ENCODE measurements at regions not wholly inside any gene's neighbourhood (a gene's known extent, or its start where the extent isn't known, plus 50 kb on each side); places are given as distances from the start of the nearest gene placed in this dataset.

DNA sequence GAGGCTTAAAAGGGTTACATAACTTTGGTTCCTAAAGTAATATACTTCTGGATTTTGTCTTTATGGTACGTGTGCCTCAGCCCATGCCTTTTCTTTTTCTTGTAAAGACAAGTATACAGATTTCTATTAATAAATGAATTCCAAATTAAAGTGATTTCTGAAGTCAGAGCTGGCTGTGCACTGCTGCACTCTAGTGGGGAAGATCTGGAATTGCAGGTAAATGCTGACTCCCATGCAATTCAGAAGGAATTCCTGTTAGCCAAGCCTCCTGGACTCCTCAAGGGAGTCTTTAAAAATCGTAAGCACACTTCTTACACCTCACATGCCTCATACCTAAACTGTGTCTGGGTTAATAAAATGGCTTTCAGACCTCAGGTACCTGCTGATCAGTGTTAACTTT is 118.4 kb upstream of the SLC7A1 start:
- DNase-seq: peak; percentile 1 to 16

GRCh38 chr13:29711776-29712175 is 116.3 kb upstream of the SLC7A1 start:
- DNase-seq: no peak

GRCh38 chr13:29710511-29710910 is 115.0 kb upstream of the SLC7A1 start:
- no peak for DNase-seq

GRCh38 chr13:29709407-29710069 is 114.0 kb upstream of the SLC7A1 start:
- no peak for DNase-seq

- peak; percentile 10 to 11 for DNase-seq
Measured at GRCh38 chr13:29707876-29708543, 112.5 kb upstream of the SLC7A1 start.

DNA sequence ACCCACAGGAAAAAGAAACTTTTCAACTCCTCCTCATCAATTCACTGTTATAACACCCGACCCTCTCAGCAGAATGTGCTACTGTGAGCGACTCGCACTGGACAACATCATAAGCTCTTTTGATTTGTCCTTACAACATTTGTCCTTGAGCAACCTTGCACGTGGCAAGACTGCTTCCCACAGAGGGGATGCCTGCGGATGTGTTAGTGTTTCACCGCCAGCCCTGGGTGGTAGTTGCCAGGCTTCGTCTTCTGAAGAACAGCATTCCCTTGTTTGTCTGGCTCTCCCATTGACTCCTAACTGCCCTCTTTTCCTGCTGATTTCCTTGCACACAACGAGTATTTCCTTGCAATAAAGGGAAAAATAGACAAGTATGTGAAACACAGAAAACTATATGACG is 111.4 kb upstream of the SLC7A1 start:
- DNase-seq: no peak

DNA sequence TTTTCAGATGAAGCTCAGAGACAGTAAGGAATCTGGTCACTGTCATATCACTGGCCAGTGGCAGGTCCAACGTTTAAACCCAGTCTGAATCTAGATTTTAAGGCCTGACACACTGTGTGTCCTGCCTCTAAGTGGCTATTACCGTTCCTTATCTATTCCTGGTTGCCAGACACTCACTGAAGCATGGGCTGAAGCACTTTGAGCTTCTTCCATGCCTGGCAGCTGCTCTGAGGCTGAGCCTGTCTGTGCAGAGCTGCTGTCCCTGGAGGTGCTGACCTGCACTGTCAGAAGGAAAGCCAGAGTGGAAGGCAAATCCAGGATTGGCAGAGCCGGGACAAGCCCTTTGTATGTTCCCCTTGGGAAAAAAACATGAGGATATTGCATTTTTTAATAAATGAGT is 109.2 kb upstream of the SLC7A1 start:
- DNase-seq: no peak

DNA sequence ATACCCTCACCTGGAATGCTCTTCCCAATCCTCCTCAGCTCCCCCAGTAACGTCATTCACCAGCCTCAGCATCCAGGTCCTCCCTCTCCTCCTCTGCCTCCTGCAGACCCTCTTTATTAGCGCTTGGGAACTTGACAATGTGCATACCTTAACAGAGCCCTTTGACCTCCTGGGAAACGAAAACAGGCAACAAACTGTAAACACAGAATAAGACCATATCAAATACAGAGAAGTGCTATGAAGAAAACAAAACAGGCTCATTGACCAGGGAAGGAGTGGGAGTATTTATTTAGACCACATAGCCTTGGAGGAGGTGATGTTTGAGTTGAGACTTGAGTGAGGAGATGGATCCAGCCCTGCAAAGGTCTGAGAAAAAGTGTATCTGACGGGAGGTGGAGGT is 107.9 kb upstream of the SLC7A1 start:
- no peak for DNase-seq

- DNase-seq: no peak
Measured at GRCh38 chr13:29702912-29703351, 107.4 kb upstream of the SLC7A1 start.

GRCh38 chr13:29698106-29698505 is 102.6 kb upstream of the SLC7A1 start:
- no peak for DNase-seq

- DNase-seq: no peak
Measured at GRCh38 chr13:29696606-29697005, 101.1 kb upstream of the SLC7A1 start.

GRCh38 chr13:29693275-29693945 is 97.9 kb upstream of the SLC7A1 start:
- DNase-seq: no peak

DNA sequence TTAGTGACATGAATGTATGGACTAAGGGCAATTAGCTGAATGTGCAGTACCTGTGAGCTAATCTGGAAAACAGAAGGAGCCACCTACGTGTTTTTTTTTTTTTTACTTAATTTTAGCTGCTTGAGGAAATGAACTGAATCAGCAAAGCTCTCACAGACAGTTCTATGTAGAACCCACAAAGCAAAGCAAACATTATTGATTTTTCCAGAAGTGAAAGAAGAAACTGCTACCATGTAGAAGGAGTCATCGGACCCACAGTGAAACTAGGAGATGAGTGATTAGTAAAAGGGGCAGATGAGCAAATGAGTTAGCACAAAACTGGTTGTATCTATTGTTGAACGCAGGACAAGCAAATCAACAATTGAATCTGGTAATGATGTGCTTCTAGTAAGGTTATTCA is 94.1 kb upstream of the SLC7A1 start:
- no peak for DNase-seq

DNA sequence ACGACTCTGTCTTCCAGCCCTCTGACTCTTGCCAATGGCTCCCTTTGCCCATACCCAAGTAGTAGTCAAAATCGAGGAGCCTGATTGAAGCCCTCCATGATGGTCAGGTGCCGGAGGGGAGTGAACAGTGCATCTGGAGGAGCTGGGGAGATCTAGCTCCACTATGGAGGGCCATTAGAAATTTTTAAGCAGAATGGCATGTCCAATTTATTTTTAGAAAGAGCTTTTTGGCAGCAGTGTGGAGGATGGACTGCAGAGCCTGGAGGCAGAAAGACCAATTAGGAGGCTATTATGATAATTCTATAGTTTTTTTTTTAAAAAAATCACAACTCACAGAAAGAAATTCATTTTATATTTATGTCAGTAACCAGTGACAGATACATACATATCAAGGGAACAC is 92.7 kb upstream of the SLC7A1 start:
- DNase-seq: no peak

DNA sequence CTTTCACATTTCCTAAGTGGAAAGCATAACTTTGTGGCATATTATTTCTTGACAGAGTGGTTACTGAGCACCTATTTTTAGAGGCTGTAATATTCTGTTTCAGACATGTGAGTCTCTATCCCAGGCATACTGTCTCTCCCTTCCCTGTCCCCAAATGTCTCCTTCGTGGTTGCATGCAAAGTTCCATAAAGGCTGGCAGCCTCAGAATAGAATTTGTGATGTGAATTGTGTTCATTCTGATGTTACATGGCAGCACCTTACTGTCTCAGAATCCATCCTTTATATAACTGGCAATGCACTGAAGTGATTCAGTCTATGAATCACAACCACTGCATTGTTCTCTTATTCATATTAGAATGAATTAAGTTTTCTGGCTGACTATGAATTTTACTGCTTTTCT is 89.0 kb upstream of the SLC7A1 start:
- DNase-seq: no peak

- no peak for DNase-seq
Measured at GRCh38 chr13:29683041-29683440, 87.6 kb upstream of the SLC7A1 start.

DNA sequence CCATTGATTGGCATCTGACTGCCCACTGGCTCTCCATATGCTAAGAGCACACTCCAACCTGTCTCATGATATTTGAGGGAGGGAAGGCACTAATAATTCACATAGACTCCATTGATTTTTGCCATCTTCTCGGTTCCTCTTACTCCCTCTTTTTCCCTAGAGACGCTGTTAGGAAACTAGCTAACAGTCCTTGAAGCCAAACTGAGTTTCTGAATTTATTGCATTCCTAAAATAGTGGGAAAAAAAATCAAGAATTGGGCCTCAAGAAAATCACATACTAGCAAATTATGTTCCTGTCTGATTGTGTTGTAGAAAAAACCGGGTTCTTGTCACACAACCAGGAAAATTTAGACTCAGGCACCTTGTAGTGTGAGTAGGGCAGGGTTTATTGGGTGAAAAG is 86.4 kb upstream of the SLC7A1 start:
- no peak for DNase-seq

DNA sequence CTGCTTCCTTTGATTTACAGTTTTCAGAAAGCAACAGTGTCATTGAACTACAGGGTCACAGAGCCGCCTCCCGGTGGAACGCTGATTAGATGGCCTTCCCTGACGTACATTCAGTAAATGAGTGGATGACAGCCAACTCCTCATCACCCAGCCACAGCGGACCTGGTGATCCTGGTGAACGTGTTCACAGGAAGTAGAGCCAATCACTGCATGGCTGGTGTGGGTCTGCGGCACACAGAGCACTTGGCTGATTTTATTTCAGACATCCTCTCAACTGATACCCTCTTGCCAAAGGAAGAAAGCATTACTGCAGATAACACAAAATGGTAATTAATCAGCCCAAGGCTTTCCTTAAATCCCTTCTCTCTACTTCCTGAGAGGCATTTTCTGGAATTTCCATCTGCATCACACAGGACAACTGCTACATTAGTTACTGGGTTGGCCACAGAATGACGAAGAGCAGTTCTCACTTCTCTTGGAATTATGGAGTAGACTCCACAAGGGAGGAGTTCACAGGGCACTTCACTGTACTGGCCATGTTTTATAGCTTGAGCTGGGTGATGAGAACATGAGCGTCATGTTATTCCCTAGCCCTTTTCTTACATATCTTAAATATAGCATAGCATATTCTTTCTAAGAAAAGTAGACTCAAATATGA is 84.0 kb upstream of the SLC7A1 start:
- DNase-seq: no peak

DNA sequence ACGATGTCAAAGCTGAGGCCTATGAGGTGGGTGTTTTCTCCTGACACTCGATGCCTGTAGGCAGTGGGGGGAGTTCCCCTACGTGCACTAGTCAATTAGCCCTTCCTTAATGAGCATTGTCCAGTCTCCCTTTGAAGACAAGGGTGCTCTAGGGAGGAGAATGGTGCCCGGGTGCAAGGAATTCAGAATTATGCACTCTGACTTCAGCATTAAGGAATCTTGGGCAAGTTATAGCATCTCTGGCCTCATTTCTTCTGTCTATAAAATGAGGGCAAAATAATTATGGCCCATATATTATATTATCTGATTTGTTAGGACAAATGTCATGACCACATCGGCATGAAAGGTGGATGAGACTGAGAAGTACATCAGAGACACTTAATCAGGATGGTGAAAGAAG is 82.1 kb upstream of the SLC7A1 start:
- DNase-seq: no peak

GRCh38 chr13:29676941-29677452 is 81.5 kb upstream of the SLC7A1 start:
- DNase-seq: no peak

DNA sequence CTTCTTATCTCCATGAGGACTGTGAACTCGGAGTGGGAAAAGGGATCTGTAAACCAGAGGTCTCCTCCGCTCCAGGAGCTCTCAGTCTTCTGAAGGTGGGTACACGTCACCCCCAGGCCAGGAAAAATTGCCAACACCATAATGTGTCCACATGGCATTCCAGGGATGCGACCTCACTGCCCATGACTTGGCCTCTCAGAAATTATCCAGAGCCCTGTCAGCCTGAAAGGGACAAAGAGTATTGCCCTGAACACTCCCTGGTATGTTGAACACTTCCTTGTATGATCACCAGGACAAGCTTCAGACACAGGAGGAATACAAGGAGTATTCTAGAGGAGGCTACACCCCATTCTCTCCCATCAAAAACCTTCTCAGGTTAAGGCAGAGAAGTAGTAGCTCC is 81.0 kb upstream of the SLC7A1 start:
- no peak for DNase-seq

DNA sequence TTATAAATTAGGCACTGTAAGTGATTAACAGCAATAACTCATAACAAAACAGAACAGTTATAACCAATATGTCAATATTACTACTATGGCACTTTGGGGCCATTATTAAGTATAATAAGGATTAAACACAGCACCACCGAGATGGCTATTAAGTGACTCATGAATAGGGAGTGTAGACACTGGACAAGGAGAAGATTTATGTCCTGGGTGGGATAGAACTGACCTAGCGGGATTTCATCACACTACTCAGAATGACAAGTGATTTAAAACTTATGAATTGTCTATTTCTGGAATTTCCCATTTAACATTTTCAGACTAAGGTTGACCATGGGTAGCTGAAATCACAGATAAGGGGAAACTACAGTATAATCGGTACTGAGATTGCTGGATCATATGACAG is 79.0 kb upstream of the SLC7A1 start:
- no peak for DNase-seq

DNA sequence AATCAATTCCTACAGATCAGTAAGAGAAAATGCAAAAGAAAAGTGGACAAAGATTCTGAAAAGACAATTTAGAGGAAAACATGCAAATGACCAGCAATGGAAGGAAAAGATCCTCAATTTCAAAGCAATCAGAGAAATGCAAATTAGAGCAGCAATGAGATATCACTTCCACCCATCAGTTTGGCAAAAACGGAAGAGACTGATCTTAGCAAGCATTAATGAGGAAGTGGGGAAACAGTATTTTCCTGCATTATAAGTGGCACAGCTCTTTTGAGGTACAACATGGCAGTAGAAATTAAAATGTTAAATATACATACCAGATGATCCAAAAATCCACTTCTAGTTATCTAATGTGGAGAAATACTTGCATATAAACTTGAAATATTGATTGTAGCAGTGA is 69.1 kb upstream of the SLC7A1 start:
- DNase-seq: peak; percentile 27 to 36

All from Kasumi-1 (cell line).